ENCODE measurements at regions not wholly inside any gene's neighbourhood (a gene's known extent, or its start where the extent isn't known, plus 50 kb on each side); places are given as distances from the start of the nearest gene placed in this dataset.

GRCh38 chr3:162428192-162428591 is 931.6 kb downstream of the OTOL1 start:
- no peak for DNase-seq (ENCODE audit: low read depth)

- no peak for DNase-seq (ENCODE audit: low read depth)
Observed at GRCh38 chr3:162435750-162436149, 939.1 kb downstream of the OTOL1 start.

GRCh38 chr3:162436826-162437225 is 940.2 kb downstream of the OTOL1 start:
- DNase-seq (ENCODE audit: low read depth) = no peak

GRCh38 chr3:162437480-162437879 is 940.9 kb downstream of the OTOL1 start:
- no peak for DNase-seq (ENCODE audit: low read depth)

GRCh38 chr3:162441716-162442115 is 945.1 kb downstream of the OTOL1 start:
- DNase-seq (ENCODE audit: low read depth) = no peak

- DNase-seq (ENCODE audit: low read depth) = no peak
Observed at GRCh38 chr3:162443376-162443775, 946.8 kb downstream of the OTOL1 start.

GRCh38 chr3:162468791-162469190 is 972.2 kb downstream of the OTOL1 start:
- DNase-seq (ENCODE audit: low read depth) = no peak

- DNase-seq (ENCODE audit: low read depth) = no peak
Observed at GRCh38 chr3:162487138-162487537, 990.5 kb downstream of the OTOL1 start.

- DNase-seq (ENCODE audit: low read depth) = no peak
Observed at GRCh38 chr3:162489853-162490252, 993.2 kb downstream of the OTOL1 start.

GRCh38 chr3:162491952-162492351 is 995.3 kb downstream of the OTOL1 start:
- no peak for DNase-seq (ENCODE audit: low read depth)

- DNase-seq (ENCODE audit: low read depth) = peak; percentile 52
Observed at GRCh38 chr3:162492446-162493081, 996.0 kb downstream of the OTOL1 start.

- DNase-seq (ENCODE audit: low read depth) = no peak
Observed at GRCh38 chr3:162498626-162499025, 1002.0 kb downstream of the OTOL1 start.

GRCh38 chr3:162507397-162507796 is 1010.8 kb downstream of the OTOL1 start:
- DNase-seq (ENCODE audit: low read depth) = no peak

- DNase-seq (ENCODE audit: low read depth) = no peak
Observed at GRCh38 chr3:162512488-162512887, 1015.9 kb downstream of the OTOL1 start.

- DNase-seq (ENCODE audit: low read depth) = no peak
Observed at GRCh38 chr3:162517110-162517509, 1020.5 kb downstream of the OTOL1 start.

- no peak for DNase-seq (ENCODE audit: low read depth)
Observed at GRCh38 chr3:162521669-162522068, 1025.1 kb downstream of the OTOL1 start.

GRCh38 chr3:162525066-162525742 is 1028.6 kb downstream of the OTOL1 start:
- DNase-seq (ENCODE audit: low read depth) = peak; percentile 96

- no peak for DNase-seq (ENCODE audit: low read depth)
Observed at GRCh38 chr3:162525771-162526170, 1029.2 kb downstream of the OTOL1 start.

GRCh38 chr3:162534431-162534830 is 1037.8 kb downstream of the OTOL1 start:
- no peak for DNase-seq (ENCODE audit: low read depth)

- DNase-seq (ENCODE audit: low read depth) = no peak
Observed at GRCh38 chr3:162538491-162538890, 1041.9 kb downstream of the OTOL1 start.

GRCh38 chr3:162538906-162539305 is 1042.3 kb downstream of the OTOL1 start:
- no peak for DNase-seq (ENCODE audit: low read depth)

- DNase-seq (ENCODE audit: low read depth) = no peak
Observed at GRCh38 chr3:162540421-162540820, 1043.8 kb downstream of the OTOL1 start.

GRCh38 chr3:162541923-162542322 is 1045.3 kb downstream of the OTOL1 start:
- DNase-seq (ENCODE audit: low read depth) = no peak

GRCh38 chr3:162544246-162544645 is 1047.6 kb downstream of the OTOL1 start:
- no peak for DNase-seq (ENCODE audit: low read depth)

Measured in GM04504 (cell line).